ENCODE measurements at regions not wholly inside any gene's neighbourhood (a gene's known extent, or its start where the extent isn't known, plus 50 kb on each side); places are given as distances from the start of the nearest gene placed in this dataset.

GRCh38 chr3:18716821-18717220 lies 291.7 kb upstream of the SATB1 start (continued):
- TF ChIP-seq, protein P1, sequence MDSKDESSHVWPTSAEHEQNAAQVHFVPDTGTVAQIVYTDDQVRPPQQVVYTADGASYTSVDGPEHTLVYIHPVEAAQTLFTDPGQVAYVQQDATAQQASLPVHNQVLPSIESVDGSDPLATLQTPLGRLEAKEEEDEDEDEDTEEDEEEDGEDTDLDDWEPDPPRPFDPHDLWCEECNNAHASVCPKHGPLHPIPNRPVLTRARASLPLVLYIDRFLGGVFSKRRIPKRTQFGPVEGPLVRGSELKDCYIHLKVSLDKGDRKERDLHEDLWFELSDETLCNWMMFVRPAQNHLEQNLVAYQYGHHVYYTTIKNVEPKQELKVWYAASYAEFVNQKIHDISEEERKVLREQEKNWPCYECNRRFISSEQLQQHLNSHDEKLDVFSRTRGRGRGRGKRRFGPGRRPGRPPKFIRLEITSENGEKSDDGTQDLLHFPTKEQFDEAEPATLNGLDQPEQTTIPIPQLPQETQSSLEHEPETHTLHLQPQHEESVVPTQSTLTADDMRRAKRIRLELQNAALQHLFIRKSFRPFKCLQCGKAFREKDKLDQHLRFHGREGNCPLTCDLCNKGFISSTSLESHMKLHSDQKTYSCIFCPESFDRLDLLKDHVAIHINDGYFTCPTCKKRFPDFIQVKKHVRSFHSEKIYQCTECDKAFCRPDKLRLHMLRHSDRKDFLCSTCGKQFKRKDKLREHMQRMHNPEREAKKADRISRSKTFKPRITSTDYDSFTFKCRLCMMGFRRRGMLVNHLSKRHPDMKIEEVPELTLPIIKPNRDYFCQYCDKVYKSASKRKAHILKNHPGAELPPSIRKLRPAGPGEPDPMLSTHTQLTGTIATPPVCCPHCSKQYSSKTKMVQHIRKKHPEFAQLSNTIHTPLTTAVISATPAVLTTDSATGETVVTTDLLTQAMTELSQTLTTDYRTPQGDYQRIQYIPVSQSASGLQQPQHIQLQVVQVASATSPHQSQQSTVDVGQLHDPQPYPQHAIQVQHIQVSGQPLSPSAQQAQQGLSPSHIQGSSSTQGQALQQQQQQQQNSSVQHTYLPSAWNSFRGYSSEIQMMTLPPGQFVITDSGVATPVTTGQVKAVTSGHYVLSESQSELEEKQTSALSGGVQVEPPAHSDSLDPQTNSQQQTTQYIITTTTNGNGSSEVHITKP (IDR thresholded peaks at IDR 0.05; ENCODE audit: partially characterized antibody) = no peak
- TF ChIP-seq FOS (IDR thresholded peaks at IDR 0.05; ENCODE audit: extremely low read depth, insufficient read length) (no peak), ZNF140 (CRISPR knock-in tag; IDR thresholded peaks at IDR 0.05) (no peak), ZNF589 (CRISPR knock-in tag; IDR thresholded peaks at IDR 0.05; ENCODE audit: low read depth) (no peak), ZNF764 (CRISPR knock-in tag; IDR thresholded peaks at IDR 0.05; ENCODE audit: low read depth) (no peak), PATZ1 (CRISPR knock-in tag; IDR thresholded peaks at IDR 0.05; ENCODE audit: borderline replicate concordance) (no peak), ZNF23 (CRISPR knock-in tag; IDR thresholded peaks at IDR 0.05) (no peak), ZNF134 (CRISPR knock-in tag; conservative IDR thresholded peaks at IDR 0.05) (no peak), BRCA1 (IDR thresholded peaks at IDR 0.05) (no peak), BRCA1 (CRISPR knock-in tag; IDR thresholded peaks at IDR 0.05) (no peak), POLR2AphosphoS5 (IDR thresholded peaks at IDR 0.05; ENCODE audit: control insufficient read depth, insufficient read depth, low read depth, low read length) (no peak), ELF1 (tag; IDR thresholded peaks at IDR 0.05) (no peak)

All from K562 (cell line).